ENCODE measurements at regions not wholly inside any gene's neighbourhood (a gene's known extent, or its start where the extent isn't known, plus 50 kb on each side); places are given as distances from the start of the nearest gene placed in this dataset.

DNA sequence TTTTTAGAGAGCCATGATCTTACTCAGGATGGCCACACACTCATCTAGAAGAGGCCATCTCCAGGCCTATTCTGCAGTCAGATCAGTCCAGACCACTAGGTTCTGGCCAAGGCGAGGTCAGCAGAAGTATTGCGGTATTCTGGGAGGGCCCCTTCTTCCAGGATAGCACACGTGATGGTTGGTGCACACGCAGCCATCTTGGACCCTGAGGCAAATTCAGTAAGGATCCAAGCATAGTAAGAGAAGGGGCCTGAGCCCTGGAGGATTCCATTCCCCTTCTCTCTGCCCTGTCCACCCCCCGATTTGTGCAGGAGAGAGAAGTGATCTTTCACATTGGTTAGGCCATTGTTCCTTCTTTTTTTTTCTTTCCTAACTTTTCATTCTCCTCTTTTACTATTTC lies 957.9 kb downstream of the BRD1 start:
- H3K36me3 ChIP-seq (ENCODE audit: control insufficient read depth in 1 of 2, insufficient read depth in 2 of 2, low read length in 2 of 2): no peaks in the 10 kb centered on the region
- peaks cover 0 to 7% of the 10 kb centered on the region in 2 donors for H3K4me1 ChIP-seq (ENCODE audit: control insufficient read depth in 1 of 2, insufficient read depth in 2 of 2, low read length in 2 of 2)
- H3K9me3 ChIP-seq (ENCODE audit: control insufficient read depth in 1 of 2, low read length in 2 of 2): peaks cover 0 to 5% of the 10 kb centered on the region in 2 donors
- H3K27ac ChIP-seq (ENCODE audit: low read length): no peak overlapping the region
- no peak overlapping the region for H3K4me3 ChIP-seq (ENCODE audit: low read depth in 1 of 2, low read length in 2 of 2)
- no peaks in the 10 kb centered on the region for H3K27me3 ChIP-seq (ENCODE audit: low read depth, low read length)

DNA sequence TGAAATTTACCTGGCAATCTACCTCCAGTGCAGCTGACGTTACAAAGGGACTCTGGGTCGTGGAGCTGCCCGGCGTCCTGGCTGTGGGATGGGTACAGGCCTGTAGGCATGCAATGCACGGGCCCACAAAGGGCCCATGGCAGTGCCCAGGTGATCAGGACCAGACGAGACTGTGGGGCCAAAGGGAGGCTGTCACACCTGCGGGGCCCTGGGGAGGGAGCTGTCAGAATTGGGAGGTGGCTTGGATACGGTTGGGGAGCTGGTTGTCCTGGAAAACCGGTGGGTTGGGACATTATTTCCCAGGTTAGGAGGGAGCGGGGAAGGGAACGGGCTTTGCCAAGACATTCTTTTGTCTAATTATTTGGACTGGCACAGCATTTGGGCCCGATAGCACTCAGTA lies 958.5 kb downstream of the BRD1 start:
- Histone ChIP-seq H3K9me3 (ENCODE audit: control insufficient read depth in 1 of 2, low read length in 2 of 2) (peaks cover 0 to 5% of the 10 kb centered on the region in 2 donors), H3K27me3 (ENCODE audit: low read depth, low read length) (no peaks in the 10 kb centered on the region), H3K4me3 (ENCODE audit: low read depth in 1 of 2, low read length in 2 of 2) (no peak overlapping the region), H3K27ac (ENCODE audit: low read length) (no peak overlapping the region), H3K4me1 (ENCODE audit: control insufficient read depth in 1 of 2, insufficient read depth in 2 of 2, low read length in 2 of 2) (peaks cover 0 to 7% of the 10 kb centered on the region in 2 donors), H3K36me3 (ENCODE audit: control insufficient read depth in 1 of 2, insufficient read depth in 2 of 2, low read length in 2 of 2) (no peaks in the 10 kb centered on the region)

DNA sequence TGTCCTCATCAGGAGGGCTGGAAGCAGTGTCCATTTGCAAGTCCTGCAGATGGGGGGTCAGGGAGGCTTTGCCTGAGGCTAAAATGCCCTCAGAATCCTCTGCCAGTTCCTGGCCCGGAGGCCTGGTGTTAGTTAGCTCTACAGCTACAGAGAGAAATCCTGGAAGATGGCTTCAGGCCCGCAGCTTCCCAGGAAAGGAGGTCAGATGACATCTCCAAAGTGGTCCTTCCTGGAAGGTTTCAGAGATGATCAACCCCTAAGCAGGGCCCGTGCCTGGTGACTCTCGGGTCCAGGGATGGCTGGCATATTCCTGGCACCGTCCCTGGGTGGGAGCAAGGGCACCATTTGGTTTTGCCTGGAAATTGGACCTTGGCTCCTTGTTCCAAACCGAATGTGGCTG lies 959.1 kb downstream of the BRD1 start:
- H3K4me1 ChIP-seq (ENCODE audit: control insufficient read depth in 1 of 2, insufficient read depth in 2 of 2, low read length in 2 of 2): peaks cover 0 to 7% of the 10 kb centered on the region in 2 donors
- H3K36me3 ChIP-seq (ENCODE audit: control insufficient read depth in 1 of 2, insufficient read depth in 2 of 2, low read length in 2 of 2): no peaks in the 10 kb centered on the region
- H3K27ac ChIP-seq (ENCODE audit: low read length): no peak overlapping the region
- no peak overlapping the region for H3K4me3 ChIP-seq (ENCODE audit: low read depth in 1 of 2, low read length in 2 of 2)
- no peaks in the 10 kb centered on the region for H3K27me3 ChIP-seq (ENCODE audit: low read depth, low read length)
- H3K9me3 ChIP-seq (ENCODE audit: control insufficient read depth in 1 of 2, low read length in 2 of 2): peaks cover 0 to 5% of the 10 kb centered on the region in 2 donors

DNA sequence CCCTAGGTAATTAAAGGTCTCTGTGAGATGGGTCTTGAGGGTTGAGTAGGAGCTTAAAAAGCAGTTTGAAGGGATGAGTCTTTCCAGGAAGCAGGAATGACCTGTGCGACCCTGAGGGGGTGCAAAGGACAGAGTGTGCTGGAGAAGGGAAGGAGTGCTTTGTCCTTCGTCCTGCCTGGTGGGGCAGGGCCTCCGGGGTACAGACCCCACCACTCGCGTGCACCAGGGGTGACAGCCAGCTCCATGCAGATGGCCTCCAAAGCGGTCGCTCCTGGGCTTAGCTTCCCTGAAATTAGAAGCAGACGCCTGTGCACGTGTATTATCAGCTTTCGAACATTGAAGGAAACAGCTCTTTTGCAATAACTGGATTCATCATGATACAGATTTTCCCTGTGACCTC lies 959.8 kb downstream of the BRD1 start:
- no peaks in the 10 kb centered on the region for H3K36me3 ChIP-seq (ENCODE audit: control insufficient read depth in 1 of 2, insufficient read depth in 2 of 2, low read length in 2 of 2)
- H3K27me3 ChIP-seq (ENCODE audit: low read depth, low read length): no peaks in the 10 kb centered on the region
- no peak overlapping the region for H3K4me3 ChIP-seq (ENCODE audit: low read depth in 1 of 2, low read length in 2 of 2)

DNA sequence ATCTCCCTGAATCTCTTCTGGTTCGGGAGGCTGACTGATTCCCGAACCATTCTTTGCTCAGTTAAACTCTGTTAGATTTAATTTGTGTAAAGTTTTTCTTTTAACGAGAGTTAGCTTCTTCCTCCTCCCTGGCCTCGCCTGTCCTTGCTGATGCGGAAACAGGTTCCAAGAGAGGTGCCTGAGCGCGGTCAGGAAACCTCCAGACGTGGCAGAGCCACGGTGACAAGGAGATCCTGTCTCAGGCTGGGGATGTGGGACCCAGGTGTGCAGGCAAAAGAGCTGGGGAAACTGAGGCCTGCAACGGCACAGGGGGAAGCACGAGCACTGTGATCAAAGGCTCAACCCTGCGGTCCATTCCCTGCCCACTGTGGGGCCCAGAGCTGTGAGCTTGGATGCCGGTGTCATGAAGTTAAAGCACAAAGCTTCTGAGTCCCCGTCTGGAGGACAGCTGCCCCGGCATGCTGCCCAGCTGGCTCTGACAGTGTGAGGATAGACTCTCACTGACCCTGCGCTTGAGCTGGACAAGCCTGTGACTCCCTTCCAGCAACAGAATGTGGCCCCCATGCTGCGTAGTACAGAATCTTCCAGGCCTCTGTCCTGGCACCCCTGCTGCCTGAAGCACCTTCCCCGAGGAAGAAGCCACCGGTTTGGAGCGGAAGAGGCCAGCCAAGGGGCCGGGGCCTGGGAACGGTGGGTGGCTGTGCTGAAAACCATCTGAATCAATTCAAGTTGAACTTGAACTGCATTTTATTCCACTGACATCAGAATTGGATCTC lies 960.6 kb downstream of the BRD1 start:
- Histone ChIP-seq H3K27me3 (ENCODE audit: low read depth, low read length) (no peaks in the 10 kb centered on the region), H3K4me1 (ENCODE audit: control insufficient read depth in 1 of 2, insufficient read depth in 2 of 2, low read length in 2 of 2) (peaks cover 0 to 7% of the 10 kb centered on the region in 2 donors), H3K9me3 (ENCODE audit: control insufficient read depth in 1 of 2, low read length in 2 of 2) (peaks cover 0 to 5% of the 10 kb centered on the region in 2 donors), H3K4me3 (ENCODE audit: low read depth in 1 of 2, low read length in 2 of 2) (no peak overlapping the region), H3K27ac (ENCODE audit: low read length) (no peak overlapping the region), H3K36me3 (ENCODE audit: control insufficient read depth in 1 of 2, insufficient read depth in 2 of 2, low read length in 2 of 2) (no peaks in the 10 kb centered on the region)

More for the DNA sequence above, 959.8 kb downstream of the BRD1 start:
- peaks cover 0 to 5% of the 10 kb centered on the region in 2 donors for H3K9me3 ChIP-seq (ENCODE audit: control insufficient read depth in 1 of 2, low read length in 2 of 2)
- H3K4me1 ChIP-seq (ENCODE audit: control insufficient read depth in 1 of 2, insufficient read depth in 2 of 2, low read length in 2 of 2): peaks cover 0 to 7% of the 10 kb centered on the region in 2 donors
- H3K27ac ChIP-seq (ENCODE audit: low read length): no peak overlapping the region

DNA sequence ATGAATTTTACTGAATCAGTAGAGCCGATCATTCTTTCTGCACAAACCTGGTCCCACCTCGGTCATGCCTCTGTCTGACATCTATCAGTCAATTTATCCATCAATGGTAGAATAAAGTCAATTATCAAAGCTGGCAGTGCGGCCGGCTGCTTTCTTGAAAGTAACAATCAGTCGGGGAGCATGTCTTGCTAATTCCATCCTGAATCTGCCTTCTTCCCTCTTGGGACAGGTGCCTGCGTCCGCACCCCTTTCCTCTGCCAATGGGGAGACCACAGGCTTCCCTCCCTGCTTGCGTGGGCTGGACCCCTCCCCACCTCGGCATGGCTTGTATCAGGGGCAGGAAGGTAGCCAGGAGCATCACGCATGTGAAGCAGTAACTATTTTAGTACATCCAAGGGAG lies 962.9 kb downstream of the BRD1 start:
- Histone ChIP-seq H3K9me3 (ENCODE audit: control insufficient read depth in 1 of 2, low read length in 2 of 2) (no peaks in the 10 kb centered on the region), H3K27me3 (ENCODE audit: low read depth, low read length) (no peaks in the 10 kb centered on the region), H3K4me3 (ENCODE audit: low read depth in 1 of 2, low read length in 2 of 2) (no peak overlapping the region), H3K36me3 (ENCODE audit: control insufficient read depth in 1 of 2, insufficient read depth in 2 of 2, low read length in 2 of 2) (no peaks in the 10 kb centered on the region), H3K27ac (ENCODE audit: low read length) (no peak overlapping the region), H3K4me1 (ENCODE audit: control insufficient read depth in 1 of 2, insufficient read depth in 2 of 2, low read length in 2 of 2) (peaks cover 0 to 7% of the 10 kb centered on the region in 2 donors)

DNA sequence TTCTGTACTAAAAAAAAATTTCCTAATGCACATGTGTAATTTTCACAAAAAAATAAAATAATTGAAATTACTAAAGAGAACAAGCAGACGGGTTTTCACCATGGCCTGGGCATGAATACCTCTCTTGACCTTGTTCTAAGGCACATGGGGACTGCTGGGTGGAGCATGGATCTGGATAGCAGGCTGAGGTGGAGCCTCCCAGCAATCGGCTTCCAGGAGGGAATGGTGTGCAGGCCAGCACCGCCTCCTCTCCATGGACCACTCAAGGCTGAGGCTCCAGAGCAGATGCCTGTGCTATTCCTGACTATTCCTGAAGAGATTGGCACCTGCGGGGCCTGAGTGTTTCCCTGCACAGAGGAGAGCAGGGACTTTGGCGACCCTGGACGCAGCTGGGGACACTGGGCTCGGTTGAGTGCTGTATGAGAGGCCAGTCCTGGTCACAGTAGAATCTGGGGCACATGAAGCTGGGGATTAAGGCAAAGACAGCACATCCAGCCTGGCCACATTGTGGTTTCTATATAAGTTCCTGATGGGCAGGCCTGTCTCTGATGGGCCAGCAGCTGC lies 963.6 kb downstream of the BRD1 start:
- Histone ChIP-seq H3K4me1 (ENCODE audit: control insufficient read depth in 1 of 2, insufficient read depth in 2 of 2, low read length in 2 of 2) (peaks cover 0 to 7% of the 10 kb centered on the region in 2 donors), H3K27ac (ENCODE audit: low read length) (no peak overlapping the region), H3K27me3 (ENCODE audit: low read depth, low read length) (no peaks in the 10 kb centered on the region), H3K36me3 (ENCODE audit: control insufficient read depth in 1 of 2, insufficient read depth in 2 of 2, low read length in 2 of 2) (no peaks in the 10 kb centered on the region), H3K9me3 (ENCODE audit: control insufficient read depth in 1 of 2, low read length in 2 of 2) (no peaks in the 10 kb centered on the region), H3K4me3 (ENCODE audit: low read depth in 1 of 2, low read length in 2 of 2) (no peak overlapping the region)

DNA sequence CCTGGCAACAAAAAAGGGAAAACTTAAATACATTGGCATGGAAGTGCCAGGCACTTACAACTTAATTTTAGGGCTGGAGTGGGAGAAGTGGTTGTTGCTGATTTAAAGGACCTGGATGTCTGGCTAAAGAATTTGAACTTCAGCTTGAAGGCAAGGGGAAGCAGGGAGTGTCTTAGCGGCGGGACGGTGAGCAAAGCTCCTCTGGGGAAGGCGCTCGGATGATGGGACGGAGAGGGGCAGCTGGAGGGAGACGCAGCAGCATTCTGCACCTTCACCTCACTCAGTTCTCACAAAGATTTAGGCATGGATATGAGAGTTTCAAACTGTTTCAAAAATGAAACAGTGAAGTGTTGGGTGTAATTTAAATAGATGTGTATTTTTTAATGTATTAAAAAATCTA lies 967.1 kb downstream of the BRD1 start:
- Histone ChIP-seq H3K27ac (ENCODE audit: low read length) (no peak overlapping the region), H3K9me3 (ENCODE audit: control insufficient read depth in 1 of 2, low read length in 2 of 2) (no peaks in the 10 kb centered on the region), H3K27me3 (ENCODE audit: low read depth, low read length) (no peaks in the 10 kb centered on the region), H3K4me3 (ENCODE audit: low read depth in 1 of 2, low read length in 2 of 2) (no peak overlapping the region), H3K4me1 (ENCODE audit: control insufficient read depth in 1 of 2, insufficient read depth in 2 of 2, low read length in 2 of 2) (no peaks in the 10 kb centered on the region), H3K36me3 (ENCODE audit: control insufficient read depth in 1 of 2, insufficient read depth in 2 of 2, low read length in 2 of 2) (no peaks in the 10 kb centered on the region)

DNA sequence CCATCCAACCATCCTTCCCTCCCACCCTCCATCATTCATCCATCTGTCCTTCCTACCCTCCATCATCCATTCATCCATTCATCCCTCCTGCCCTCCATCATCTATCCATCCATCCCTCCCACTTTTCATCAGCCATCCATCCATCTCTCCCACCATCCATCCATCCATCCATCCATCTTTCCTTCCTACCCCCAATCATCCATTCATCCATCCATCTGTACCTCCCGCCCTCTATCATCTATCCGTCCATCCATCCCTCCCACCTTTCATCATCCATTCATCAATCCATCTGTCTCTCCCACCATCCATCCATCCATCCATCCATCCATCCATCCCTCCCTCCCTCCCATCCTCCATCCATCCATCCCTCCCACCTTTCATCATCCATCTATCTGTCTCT lies 968.8 kb downstream of the BRD1 start:
- H3K36me3 ChIP-seq (ENCODE audit: control insufficient read depth in 1 of 2, insufficient read depth in 2 of 2, low read length in 2 of 2): no peaks in the 10 kb centered on the region

DNA sequence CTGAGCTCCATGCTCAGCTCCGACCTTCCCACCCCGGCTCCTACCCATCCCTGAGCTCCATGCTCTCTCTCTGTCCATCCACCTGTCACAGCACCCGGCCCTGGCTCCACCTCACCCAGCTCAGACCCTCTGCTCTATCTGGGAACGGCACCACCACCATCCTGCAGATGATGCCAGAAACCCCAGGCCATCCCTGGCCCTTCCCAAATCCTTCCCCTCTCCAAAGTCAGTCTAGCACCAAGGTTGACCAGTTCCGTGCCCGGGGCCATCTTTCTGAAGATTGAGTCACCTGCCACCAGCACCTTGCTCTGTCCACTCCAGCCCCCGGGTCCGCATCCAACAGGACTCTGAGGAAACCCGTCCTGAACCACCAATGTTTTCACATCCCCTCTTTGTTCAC lies 969.6 kb downstream of the BRD1 start:
- Histone ChIP-seq H3K36me3 (ENCODE audit: control insufficient read depth in 1 of 2, insufficient read depth in 2 of 2, low read length in 2 of 2) (no peaks in the 10 kb centered on the region), H3K27me3 (ENCODE audit: low read depth, low read length) (no peaks in the 10 kb centered on the region), H3K9me3 (ENCODE audit: control insufficient read depth in 1 of 2, low read length in 2 of 2) (no peaks in the 10 kb centered on the region)

More for the DNA sequence above, 968.8 kb downstream of the BRD1 start:
- Histone ChIP-seq H3K4me1 (ENCODE audit: control insufficient read depth in 1 of 2, insufficient read depth in 2 of 2, low read length in 2 of 2) (no peaks in the 10 kb centered on the region), H3K9me3 (ENCODE audit: control insufficient read depth in 1 of 2, low read length in 2 of 2) (no peaks in the 10 kb centered on the region), H3K4me3 (ENCODE audit: low read depth in 1 of 2, low read length in 2 of 2) (no peak overlapping the region), H3K27ac (ENCODE audit: low read length) (no peak overlapping the region), H3K27me3 (ENCODE audit: low read depth, low read length) (no peaks in the 10 kb centered on the region)

DNA sequence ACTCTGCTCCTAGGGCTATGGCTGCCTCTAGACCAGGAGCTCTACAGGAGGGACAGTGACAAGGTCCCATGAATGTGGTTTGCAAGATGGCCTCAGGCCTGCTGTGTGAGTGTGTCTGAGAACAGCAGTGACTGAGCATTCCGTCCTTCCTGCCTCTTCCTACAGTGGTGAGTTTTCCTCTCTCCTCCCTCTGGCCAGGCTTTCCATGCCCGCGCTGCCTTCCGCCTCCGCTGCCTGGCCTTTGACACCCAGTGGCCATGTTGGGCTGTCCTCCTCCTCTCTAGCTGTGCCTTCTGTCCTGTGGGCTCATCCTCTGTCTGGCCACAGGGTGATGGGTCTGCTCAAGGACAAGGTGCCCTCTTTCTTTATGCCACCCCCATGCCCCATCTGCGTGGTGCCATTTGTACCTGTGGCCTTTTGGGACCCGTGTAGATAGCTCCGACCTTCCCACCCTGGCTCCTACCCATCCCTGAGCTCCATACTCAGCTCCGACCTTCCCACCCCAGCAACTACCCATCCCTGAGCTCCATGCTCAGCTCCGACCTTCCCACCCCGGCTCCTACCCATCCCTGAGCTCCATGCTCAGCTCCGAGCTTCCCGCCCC lies 970.4 kb downstream of the BRD1 start:
- Histone ChIP-seq H3K27ac (ENCODE audit: low read length) (no peak overlapping the region), H3K4me1 (ENCODE audit: control insufficient read depth in 1 of 2, insufficient read depth in 2 of 2, low read length in 2 of 2) (no peaks in the 10 kb centered on the region), H3K9me3 (ENCODE audit: control insufficient read depth in 1 of 2, low read length in 2 of 2) (no peaks in the 10 kb centered on the region), H3K4me3 (ENCODE audit: low read depth in 1 of 2, low read length in 2 of 2) (no peak overlapping the region), H3K27me3 (ENCODE audit: low read depth, low read length) (no peaks in the 10 kb centered on the region), H3K36me3 (ENCODE audit: control insufficient read depth in 1 of 2, insufficient read depth in 2 of 2, low read length in 2 of 2) (no peaks in the 10 kb centered on the region)

More for the DNA sequence above, 969.6 kb downstream of the BRD1 start:
- H3K4me3 ChIP-seq (ENCODE audit: low read depth in 1 of 2, low read length in 2 of 2): no peak overlapping the region
- no peaks in the 10 kb centered on the region for H3K4me1 ChIP-seq (ENCODE audit: control insufficient read depth in 1 of 2, insufficient read depth in 2 of 2, low read length in 2 of 2)
- H3K27ac ChIP-seq (ENCODE audit: low read length): no peak overlapping the region

Measured in muscle layer of duodenum (tissue), 2 donors.